OCI-LY1 (cell line): ENCODE measurements at regions not wholly inside any gene's neighbourhood (a gene's known extent, or its start where the extent isn't known, plus 50 kb on each side); places are given as distances from the start of the nearest gene placed in this dataset.

Source experiments
- EZH2 ChIP-seq: fragments of 200-600 bp; sonication (generic), shearing (Covaris generic); IDR thresholded peaks from 2 replicates; pipeline ENCODE4 v1.8.0; 2017; ENCODE audit warnings: borderline replicate concordance, mixed run types, mild to moderate bottlenecking, antibody characterized with exemption, low read length, moderate library complexity, mixed read lengths
- TF ChIP-seq, protein P1 (sequence below): fragments of 200-600 bp; sonication (generic), shearing (Covaris generic); IDR thresholded peaks from 2 replicates; pipeline ENCODE4 v1.5.1; 2017; ENCODE audit warnings: mild to moderate bottlenecking, antibody characterized with exemption, low read length, moderate library complexity, mixed read lengths

- TF ChIP-seq, protein P1, sequence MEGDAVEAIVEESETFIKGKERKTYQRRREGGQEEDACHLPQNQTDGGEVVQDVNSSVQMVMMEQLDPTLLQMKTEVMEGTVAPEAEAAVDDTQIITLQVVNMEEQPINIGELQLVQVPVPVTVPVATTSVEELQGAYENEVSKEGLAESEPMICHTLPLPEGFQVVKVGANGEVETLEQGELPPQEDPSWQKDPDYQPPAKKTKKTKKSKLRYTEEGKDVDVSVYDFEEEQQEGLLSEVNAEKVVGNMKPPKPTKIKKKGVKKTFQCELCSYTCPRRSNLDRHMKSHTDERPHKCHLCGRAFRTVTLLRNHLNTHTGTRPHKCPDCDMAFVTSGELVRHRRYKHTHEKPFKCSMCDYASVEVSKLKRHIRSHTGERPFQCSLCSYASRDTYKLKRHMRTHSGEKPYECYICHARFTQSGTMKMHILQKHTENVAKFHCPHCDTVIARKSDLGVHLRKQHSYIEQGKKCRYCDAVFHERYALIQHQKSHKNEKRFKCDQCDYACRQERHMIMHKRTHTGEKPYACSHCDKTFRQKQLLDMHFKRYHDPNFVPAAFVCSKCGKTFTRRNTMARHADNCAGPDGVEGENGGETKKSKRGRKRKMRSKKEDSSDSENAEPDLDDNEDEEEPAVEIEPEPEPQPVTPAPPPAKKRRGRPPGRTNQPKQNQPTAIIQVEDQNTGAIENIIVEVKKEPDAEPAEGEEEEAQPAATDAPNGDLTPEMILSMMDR: no peak
- TF ChIP-seq EZH2: no peak
Observed at GRCh38 chr13:67769987-67770341, 539.8 kb upstream of the PCDH9 start.
